Activated T-helper 1 cell treated with Interleukin-2 at 50 U/mL for 16 hours (primary cell): ENCODE measurements at regions not wholly inside any gene's neighbourhood (a gene's known extent, or its start where the extent isn't known, plus 50 kb on each side); places are given as distances from the start of the nearest gene placed in this dataset.
"Not testable (repeated sequence)": the region's sequence is repeated elsewhere in the genome, so short reads cannot be mapped to it uniquely, and the experiment has no call there.

Source experiments
- DNase-seq: peaks from one replicate; pipeline ENCODE4 v3.0.0-alpha.2; 2020; ENCODE audit warnings: low read depth

- not testable (repeated sequence) for DNase-seq
These were observed 95.3 kb downstream of the TMEM121 start for GRCh38 chr14:105621479-105622328.

GRCh38 chr14:105622329-105622955 is 96.1 kb downstream of the TMEM121 start:
- DNase-seq = no peak

- DNase-seq = not testable (repeated sequence)
These were observed 96.8 kb downstream of the TMEM121 start for GRCh38 chr14:105623178-105623577.

GRCh38 chr14:105624346-105624745 is 98.0 kb downstream of the TMEM121 start:
- not testable (repeated sequence) for DNase-seq

GRCh38 chr14:105624749-105625434 is 98.5 kb downstream of the TMEM121 start:
- DNase-seq = not testable (repeated sequence)

GRCh38 chr14:105625448-105625847 is 99.1 kb downstream of the TMEM121 start:
- not testable (repeated sequence) for DNase-seq

GRCh38 chr14:105626111-105626510 is 99.7 kb downstream of the TMEM121 start:
- not testable (repeated sequence) for DNase-seq

- DNase-seq = not testable (repeated sequence)
These were observed 100.3 kb downstream of the TMEM121 start for GRCh38 chr14:105626651-105627050.

GRCh38 chr14:105627287-105627686 is 100.9 kb downstream of the TMEM121 start:
- not testable (repeated sequence) for DNase-seq

GRCh38 chr14:105627701-105628100 is 101.3 kb downstream of the TMEM121 start:
- no peak for DNase-seq

- DNase-seq = not testable (repeated sequence)
These were observed 101.7 kb downstream of the TMEM121 start for GRCh38 chr14:105628126-105628525.

- not testable (repeated sequence) for DNase-seq
These were observed 102.2 kb downstream of the TMEM121 start for GRCh38 chr14:105628531-105629067.

GRCh38 chr14:105629091-105629885 is 102.9 kb downstream of the TMEM121 start:
- not testable (repeated sequence) for DNase-seq

- no peak for DNase-seq
These were observed 103.5 kb downstream of the TMEM121 start for GRCh38 chr14:105629886-105630215.

GRCh38 chr14:105630293-105630934 is 104.0 kb downstream of the TMEM121 start:
- DNase-seq = not testable (repeated sequence)

- not testable (repeated sequence) for DNase-seq
These were observed 104.8 kb downstream of the TMEM121 start for GRCh38 chr14:105630935-105631779.

- no peak for DNase-seq
These were observed 105.6 kb downstream of the TMEM121 start for GRCh38 chr14:105632010-105632409.

GRCh38 chr14:105633596-105633995 is 107.2 kb downstream of the TMEM121 start:
- not testable (repeated sequence) for DNase-seq

- no peak for DNase-seq
These were observed 109.2 kb downstream of the TMEM121 start for GRCh38 chr14:105635560-105635959.

GRCh38 chr14:105636021-105636420 is 109.6 kb downstream of the TMEM121 start:
- DNase-seq = not testable (repeated sequence)
